ENCODE measurements at regions not wholly inside any gene's neighbourhood (a gene's known extent, or its start where the extent isn't known, plus 50 kb on each side); places are given as distances from the start of the nearest gene placed in this dataset.
"Not testable (repeated sequence)": the region's sequence is repeated elsewhere in the genome, so short reads cannot be mapped to it uniquely, and the experiment has no call there.

DNA sequence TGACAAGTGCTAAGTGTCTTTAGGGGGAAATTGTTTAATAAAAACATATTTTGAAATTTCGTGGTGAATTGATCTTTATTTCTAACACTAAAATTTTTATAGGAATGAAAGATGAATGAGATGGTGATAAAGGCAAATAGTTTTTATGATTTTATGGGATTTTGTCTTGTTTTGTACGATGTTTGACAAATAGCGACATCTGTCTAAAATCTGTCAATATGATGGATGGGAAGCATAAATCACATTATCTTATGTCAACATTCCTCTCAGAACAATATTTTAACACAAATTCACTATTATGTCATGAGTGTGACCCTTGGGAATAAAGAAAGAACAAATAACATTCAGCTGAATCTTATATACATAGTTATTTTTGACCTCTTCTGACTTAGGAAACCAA, 852.0 kb upstream of the CDH6 start:
- no peak for DNase-seq

DNA sequence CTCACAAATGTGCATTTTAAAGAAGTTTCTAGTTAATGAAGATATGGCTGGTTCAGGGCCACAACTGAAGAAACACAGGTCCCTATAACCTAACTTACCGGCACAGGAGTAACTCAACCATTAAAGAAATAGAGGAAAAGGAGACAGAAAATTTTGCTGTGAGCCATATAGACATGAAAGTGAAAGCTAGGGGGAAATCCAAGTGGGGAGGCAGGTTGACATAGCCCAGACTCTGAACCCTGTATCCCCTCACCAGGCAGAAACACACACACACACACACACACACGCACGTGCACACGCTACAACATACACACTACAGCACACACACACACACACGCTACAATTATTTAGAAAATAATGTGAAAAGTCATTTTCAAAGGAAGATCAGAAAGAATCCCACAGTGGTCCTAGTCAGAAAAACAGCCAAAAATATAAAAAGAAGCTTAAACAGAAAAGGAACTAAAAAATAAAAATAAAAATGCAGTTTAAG, 856.4 kb upstream of the CDH6 start:
- no peak for DNase-seq

DNA sequence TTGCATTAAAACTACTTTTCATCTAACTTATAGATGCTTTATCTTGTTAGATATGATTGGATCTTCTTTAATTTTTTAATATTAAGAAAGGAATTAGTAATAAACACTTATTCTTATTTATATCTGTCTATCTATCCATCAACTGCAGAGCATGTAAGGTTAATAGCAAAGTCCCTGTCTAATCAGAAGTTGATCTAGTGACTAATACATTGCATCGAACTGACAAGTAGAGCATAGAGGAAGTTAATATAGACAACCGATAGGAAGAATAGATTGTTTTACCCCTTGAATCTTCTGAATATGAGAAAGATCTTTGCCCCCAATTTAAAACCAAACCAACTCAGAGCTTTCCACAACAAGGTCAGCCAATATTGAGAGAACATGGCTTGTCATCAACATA, 862.0 kb upstream of the CDH6 start:
- DNase-seq, result no peak

DNA sequence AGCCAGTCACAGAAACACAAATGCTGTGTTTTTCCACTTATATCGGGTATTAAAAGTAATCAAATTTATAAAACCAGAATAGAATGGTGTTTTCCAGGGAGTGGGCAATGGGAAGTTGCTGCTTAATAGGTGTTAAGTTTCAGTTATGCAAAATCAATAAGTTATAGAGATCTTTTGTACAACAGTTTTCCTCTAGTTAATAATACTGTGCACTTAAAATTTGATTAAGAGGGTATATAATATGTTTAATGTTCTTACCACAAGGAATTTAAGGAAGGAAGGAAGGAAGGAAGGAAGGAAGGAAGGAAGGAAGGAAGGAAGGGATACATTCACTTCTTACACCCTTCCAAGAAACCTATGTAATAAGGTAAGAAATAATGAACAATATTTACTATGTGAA, 867.7 kb upstream of the CDH6 start:
- no peak for DNase-seq

DNA sequence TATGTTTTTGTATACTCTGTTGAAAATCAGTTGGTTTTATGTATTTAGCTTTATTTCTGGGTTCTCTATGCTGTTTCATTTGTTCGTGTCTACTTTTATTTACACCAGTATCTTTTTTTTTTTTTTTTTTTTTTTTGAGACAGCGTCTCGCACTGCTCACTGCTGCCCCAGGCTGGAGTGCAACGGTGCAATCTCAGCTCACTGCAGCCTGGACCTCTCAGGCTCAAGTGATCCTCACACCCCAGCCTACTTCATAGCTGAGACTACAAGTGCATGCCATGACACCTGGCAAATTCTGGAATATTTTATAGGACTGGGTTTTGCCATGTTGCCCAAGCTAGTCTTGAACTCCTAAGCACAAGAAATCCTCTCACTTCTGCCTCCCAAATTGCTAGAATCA, 869.4 kb upstream of the CDH6 start:
- no peak for DNase-seq

DNA sequence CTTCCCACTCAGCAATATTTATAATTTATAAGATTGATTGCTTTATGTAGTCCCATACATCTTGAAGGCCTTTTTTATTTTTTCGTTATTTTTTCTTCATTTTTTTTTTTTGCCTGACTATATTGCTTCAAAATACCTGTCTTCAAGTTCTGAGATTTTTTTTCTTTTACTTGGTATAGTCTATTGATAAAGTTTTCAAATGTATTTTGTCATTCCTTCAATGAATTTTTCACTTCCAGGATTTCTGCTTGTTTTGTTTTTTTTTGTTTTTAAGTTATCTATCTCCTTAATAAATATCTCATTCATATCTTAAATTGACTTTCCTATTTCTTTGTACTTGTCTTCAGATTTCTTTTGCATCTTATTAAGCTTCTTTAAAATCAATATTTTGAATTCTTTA, 905.6 kb upstream of the CDH6 start:
- DNase-seq, result no peak

DNA sequence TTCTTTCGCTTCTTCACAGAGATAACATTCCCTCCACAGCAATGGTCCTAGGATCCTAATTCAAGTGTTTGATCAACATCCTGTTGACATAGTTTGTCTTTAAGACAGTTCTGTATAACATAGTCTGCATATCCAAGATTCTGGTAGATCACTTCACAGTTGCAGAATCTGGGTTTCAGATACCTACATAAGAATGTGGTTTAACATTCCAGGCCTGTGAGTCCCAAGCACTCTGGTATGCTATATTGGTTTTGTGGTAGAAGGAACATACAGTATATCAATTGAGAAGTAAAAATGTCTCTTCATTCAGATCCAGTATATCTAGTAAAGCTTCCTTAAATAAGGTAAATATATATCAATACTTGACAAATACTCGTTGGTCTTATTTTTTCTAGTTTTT, 914.2 kb upstream of the CDH6 start:
- DNase-seq, result no peak

DNA sequence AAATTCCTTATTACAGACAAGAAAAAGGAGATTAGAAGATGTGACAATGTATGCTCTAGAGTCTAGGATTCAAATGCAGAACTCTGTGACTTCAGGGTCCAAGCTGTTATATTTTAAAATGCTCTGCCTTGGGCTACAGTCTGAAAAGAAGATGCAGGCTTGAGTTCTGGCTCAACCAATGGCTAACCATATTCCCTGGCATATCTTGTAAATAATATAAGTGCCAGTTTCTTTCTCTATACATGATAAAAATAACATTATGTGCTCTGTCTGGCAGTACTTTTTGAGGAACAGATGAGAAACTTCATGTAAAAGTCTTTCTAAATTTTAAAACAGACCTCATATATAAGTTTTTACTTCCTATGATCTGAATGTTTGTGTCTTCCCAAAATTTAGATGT, 926.5 kb upstream of the CDH6 start:
- DNase-seq, result no peak

DNA sequence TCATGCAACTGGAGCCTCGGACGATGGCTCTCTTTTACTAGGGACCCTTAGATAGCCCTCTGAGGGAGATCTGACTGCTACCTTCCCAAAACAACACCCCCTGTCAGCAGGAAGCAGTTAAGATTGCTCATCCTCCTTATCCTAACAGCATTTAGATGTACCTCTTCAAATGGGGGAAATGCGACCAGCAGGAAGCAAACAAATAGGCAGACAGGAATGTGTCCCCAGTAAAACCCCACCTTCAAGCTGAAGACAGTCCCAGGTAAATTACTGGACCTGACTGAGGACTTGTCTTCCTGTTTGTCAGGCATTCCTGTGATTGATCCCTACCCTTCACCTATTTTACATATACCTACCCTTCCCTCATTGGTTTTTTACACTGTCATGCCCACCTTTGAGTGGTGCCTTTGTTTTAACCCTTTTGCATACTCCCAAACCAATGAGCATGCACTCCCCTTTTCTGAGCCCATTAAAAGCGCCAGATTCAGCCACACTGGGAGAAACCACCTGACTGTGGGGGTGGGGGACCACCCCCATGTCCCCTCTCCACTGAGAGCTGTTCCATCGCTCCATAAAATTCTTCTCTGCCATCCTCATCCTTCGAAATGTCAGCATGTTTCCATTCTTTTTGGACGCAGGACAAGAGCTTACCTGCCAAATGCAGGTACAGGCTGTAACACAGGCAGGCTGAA, 954.0 kb upstream of the CDH6 start:
- DNase-seq, result no peak

DNA sequence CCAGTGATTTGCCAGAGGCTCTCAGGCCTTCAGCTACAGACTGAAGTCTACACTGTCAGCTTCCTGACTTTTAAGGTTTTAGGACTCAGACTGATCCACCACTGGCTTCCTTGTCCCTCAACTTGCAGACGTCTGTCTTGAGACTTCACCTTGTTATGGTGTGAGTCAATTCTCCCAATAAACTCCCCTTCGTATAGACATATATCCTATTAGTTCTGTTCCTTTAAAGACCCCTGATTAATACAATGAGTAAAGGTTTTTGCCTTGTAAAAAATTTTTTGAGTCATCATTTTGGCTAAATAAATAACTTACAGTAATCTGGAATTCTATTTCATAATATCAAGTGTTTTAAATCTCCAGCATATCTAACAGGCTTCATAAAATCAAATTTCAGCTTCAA, 956.3 kb upstream of the CDH6 start:
- DNase-seq, result no peak

DNA sequence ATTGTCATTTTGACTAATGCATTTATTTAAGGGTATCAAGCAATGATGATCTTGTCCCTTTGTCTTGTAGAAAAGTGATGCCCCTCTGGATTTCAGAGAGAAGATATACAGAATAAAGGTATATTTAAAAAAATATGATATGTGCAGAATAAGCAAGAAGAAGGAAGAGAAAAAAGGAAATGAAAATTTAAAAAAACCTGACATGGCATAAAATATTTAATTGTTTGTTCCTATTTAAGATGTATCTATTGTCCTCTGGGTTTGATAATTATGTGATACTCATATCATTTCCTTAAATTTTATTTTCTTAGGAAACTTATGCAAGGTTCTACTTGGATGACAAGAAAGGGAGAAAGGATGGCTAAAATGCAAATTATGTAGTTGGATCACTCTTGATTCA, 983.7 kb upstream of the CDH6 start:
- no peak for DNase-seq

DNA sequence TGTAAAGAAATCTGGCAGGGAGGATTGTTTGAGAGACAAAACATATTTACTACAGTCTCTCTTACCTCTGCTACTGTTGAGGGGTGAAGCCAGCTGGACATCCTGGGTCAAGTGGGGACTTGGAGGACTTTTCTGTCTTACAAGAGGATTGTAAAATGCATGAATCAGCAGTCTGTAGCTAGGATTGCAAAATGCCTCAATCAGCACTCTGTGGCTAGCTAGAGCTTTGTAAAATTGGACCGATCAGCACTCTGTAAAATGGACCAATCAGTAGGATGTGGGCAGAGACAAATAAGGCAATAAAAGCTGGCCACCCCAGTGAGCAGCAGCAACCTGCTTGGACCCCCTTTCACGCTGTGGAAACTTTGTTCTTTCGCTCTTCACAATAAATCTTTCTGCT, 995.8 kb upstream of the CDH6 start:
- no peak for DNase-seq

DNA sequence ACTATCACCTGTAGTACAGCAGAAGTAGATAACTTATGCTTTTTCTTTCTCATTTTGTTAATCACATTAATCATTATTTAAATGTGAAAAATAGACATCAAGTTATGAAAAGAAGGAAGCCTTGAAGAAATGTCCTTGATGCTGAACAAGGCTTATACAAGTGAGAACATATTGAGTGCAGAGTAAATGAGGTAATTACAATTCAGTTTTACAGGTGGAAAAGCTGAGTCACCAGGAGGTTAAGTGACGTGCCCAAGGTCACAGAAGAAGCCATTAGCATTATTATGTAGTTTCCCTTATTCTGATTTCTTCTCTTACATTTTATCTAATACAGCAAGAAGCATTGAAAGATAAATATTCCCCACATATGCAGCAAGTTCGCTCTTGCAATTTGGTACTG, 998.5 kb upstream of the CDH6 start:
- DNase-seq, result no peak

DNA sequence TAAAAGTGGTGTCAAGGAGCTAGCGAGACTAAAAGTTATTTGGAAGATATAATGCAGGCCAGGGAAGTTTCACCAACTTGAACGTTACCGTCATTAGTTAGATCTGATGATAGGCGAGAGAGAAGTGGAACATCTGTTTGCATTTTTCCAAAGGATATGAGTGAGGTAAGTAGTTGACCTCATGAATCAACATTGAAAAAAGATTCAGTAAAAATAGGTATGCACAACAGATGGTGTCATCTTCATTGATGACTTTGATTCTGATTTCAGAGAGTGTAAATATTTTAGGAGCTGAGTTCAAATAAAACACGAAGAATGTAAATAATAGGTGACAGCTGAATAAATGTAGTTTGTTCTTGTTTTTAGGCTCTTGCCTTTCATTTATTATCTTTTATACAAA, 998.9 kb upstream of the CDH6 start:
- DNase-seq, result no peak

DNA sequence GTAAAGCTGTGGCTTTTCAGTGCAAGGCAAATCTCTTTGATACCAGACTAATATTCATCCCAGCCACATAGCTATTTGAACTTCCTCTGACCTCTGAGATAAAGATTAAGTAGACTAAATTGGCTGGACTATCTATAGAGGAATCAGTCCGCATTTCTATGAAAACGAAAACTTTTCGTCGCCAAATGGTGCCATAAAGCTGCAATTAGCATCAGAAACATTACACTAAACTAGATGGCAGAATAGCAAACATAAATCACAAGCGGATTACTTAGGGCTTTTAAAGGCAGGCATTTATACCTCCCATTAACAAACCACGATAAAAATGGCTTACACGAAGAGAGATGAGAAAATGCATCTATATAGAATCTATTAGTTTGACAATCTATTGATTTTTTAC, 1009.7 kb upstream of the CDH6 start:
- no peak for DNase-seq

DNA sequence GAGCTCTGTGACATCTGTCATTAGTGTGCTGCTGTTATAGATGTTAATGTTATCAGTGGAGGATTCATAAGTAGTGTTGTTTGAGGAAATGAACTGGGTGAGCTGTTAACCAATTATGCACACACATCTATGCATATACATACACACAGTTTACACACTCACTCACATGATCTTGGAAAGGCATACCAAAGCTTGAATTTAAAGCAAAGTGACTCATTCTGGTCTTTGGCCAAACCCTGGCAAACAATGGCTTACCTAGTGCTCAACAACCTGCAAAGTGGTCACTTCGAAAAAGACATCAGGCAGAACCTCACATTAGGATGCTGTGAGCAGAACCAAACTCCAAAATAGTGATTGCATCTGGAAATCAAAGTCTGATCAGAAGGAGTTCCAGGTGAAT, 1037.3 kb upstream of the CDH6 start:
- no peak for DNase-seq

DNA sequence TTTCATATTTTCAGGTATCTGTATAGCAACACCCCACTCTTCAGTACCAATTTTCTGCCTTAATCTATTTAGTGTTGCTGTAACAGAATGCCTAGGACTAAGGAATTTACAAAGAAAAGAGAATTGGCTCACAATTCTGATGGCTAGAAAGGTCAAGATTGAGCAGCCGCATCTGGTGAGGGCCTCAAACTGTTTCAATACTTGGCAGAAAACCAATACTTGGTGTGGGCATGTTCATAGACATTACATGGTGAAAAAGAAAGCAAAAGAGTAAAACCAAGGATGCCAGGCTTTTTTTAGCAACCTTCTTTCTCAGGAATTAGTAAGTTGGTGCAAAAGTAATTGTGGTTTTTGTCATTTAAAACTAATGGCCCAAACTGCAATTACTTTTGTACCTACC, 1041.1 kb upstream of the CDH6 start:
- no peak for DNase-seq

DNA sequence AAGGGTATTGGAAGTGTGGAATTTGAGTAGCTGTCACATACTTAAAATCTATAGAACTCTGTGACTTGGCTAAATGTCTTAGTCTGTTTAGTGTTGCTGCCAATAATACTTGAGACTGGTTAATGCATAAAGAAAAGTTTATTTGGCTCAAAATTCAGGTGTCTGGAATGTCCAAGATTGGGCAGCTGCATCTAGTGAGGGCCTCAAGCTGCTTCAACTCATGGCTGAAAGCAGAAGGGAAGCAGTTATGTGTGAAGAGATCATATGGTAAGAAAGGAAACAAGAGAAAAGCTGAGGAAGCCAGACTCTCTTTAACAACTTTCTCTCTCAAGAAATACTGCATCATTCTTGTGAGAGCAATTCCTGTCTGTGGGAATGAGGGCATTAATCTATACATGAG, 1043.3 kb upstream of the CDH6 start:
- DNase-seq, result no peak

DNA sequence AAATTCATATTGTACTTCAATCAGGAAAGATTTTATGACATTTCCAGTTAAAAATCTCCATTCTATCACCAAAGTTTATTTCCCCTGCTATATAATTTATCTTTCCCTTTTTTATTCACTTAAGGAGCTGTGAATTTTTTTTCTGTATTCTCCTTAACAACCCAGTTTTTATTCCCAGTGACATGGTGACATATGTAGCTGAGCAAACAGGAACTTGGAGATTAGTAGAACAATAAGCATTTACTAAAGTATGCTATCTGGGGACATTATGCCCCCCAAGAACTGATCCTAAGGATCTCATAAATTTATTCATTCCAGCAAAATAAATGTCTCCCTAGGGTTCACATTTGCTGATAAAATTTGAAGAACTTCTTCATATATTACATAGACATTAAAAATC, 1044.0 kb upstream of the CDH6 start:
- no peak for DNase-seq

DNA sequence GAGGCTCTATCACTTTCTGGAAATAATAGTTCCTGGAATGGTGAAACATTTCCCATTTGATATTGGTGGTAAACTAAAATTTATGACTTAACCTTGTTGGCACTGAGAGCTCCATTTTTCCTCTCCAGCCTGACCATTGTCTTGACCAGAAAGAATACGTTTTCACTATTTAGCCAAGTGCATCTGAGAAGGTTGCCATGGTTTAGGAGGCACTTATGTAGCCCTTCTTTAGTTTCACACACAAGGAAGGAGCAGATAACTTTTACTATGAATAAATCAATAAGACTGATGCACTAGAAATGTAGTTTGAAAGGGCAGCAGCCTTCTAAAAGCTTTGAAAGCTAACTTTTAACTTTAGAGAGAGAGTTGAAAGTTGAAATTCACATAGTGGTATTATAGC, 1045.5 kb upstream of the CDH6 start:
- no peak for DNase-seq

DNA sequence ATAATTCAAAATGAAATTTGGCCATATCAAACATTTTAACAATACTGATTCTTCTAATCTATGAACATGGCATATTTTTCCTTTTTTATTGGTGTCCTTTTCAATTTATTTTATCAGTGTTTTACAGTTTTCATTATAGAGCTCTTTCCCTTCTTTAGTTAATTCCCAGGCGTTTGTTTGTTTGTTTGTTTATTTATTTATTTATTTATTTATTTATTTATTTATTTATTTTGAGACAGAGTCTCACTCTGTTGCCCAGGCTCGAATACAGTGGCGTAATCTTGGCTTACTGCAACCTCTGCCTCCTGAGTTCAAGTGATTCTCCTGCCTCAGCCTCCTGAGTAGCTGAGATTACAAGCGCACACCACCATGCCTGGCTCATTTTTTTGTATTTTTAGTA, 1049.4 kb upstream of the CDH6 start:
- DNase-seq, result not testable (repeated sequence)

DNA sequence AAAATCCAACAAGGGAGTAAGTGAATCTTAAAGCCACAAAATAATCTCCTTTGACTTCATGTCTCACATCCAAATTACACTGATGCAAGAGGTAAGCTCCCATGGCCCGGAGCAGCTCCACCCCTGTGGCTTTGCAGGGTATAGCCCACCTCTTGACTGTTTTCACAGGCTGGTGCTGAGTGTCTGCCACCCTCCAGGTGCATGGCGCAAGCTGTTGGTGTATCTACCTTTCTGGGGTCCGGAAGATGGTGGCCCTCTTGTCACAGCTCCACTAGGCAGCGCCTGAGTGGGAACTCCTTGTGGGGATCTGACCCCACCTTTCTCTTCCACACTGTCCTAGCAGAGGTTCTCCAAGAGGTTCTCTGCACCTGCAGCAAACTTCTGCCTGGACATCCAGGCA, 1051.1 kb upstream of the CDH6 start:
- DNase-seq, result no peak

DNA sequence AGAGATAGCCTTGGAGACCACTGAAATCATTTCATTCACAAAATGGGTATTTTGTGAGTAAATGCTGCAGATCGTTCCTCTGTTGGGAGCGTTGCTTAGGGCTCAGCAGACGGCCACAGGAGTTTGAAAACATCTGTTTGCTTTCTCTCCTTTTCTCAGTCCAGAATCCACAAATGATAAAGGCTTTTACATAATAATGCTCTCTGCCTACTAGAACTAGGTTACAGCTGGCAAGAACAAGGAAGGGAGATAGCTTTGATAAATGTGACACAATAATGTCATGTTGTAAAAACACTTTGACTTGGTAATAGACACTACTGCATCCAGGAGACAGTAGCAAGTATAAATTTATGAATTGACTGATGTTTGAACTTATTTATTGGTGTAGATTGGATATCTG, 1072.4 kb upstream of the CDH6 start:
- no peak for DNase-seq

DNA sequence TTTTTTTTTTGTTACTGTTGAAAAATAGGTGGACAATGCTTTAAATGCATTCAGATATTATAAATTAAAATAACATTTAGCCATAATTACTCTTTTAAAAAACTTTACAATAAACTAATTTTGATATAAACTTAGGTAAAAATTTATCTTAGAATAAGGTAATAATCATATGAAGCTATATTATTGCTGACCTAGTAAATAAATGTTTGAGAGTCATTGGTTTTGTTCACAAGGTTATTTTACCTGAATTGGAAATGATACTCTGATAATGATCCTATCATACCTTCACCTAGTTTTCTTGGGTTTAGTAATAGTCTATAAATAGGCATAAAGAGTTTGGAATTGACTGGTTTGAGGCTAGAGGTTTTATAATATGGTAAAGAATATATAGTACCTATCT, 1076.4 kb upstream of the CDH6 start:
- DNase-seq, result no peak

DNA sequence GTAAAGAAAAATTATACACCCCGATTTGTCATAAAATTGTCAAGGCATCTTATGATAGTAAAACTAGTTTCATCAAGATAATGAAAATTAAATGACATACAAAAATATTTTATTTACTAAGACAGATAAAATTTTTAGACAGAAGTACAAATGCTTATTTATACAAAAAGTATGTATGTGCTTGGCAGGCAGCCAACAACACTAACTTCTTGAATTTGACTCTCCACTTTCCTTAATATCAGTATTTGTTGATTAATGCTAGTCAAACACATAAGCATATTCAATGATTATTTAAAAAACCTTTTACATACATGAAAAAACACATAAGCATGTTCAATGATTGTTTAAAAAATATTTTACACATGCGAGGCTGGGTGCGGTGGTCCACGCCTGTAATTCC, 1079.9 kb upstream of the CDH6 start:
- DNase-seq, result no peak

DNA sequence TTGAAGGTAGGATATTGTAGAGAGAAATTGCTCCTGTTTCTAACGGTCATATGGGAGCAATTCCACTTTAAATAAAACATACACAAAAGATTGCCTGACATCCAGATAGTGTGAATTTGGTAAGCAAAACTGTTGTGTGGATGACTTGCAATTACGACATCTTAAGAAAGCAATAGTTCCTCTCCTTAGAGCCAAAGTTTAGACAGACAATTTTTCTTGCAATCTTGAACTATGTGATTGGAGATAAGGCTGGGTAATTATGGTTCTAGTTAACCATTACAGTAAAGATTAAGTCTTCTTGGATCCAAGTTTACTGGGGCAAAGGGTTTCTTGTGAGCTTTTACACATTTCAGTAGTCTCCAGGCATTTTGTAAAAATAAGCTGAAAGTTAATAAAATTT, 1080.6 kb upstream of the CDH6 start:
- DNase-seq, result no peak
